IPS-NIHi11 (cell line): ENCODE measurements at regions not wholly inside any gene's neighbourhood (a gene's known extent, or its start where the extent isn't known, plus 50 kb on each side); places are given as distances from the start of the nearest gene placed in this dataset.

Experiments
- DNase-seq: peaks from one replicate; pipeline ENCODE4 v3.0.0; 2012; ENCODE audit warnings: mixed read lengths, low spot score

- DNase-seq = peak; percentile 96
Observed at GRCh38 chr1:212558693-212559480, 49.7 kb upstream of the ATF3 start.
